GM23248 (cell line): ENCODE measurements at regions not wholly inside any gene's neighbourhood (a gene's known extent, or its start where the extent isn't known, plus 50 kb on each side); places are given as distances from the start of the nearest gene placed in this dataset.
A peak's percentile ranks its signal among the peaks of the same experiment; 100 is the strongest.

Experiments used
- DNase-seq: peaks from one replicate; pipeline ENCODE4 v3.0.0-alpha.2; 2015
- H2AFZ ChIP-seq: fragments of 200-600 bp; sonication (generic); 2 replicates; pipeline ENCODE4 v1.6.1; 2016; ENCODE audit warnings: antibody characterized with exemption
- H3F3A ChIP-seq: fragments of 200-600 bp; sonication (generic); 2 replicates; pipeline ENCODE4 v1.6.1; 2016; ENCODE audit warnings: mild to moderate bottlenecking, antibody characterized with exemption, mixed run types; ENCODE audit not compliant: insufficient read depth
- H3K27ac ChIP-seq: fragments of 200-600 bp; sonication (generic); 2 replicates; pipeline ENCODE4 v1.5.1; 2016; ENCODE audit warnings: mild to moderate bottlenecking
- H3K27me3 ChIP-seq: fragments of 200-600 bp; sonication (generic); replicated peaks from 2 replicates; pipeline ENCODE4 v1.6.1; 2016; ENCODE audit warnings: mild to moderate bottlenecking; ENCODE audit not compliant: insufficient read depth
- H3K36me3 ChIP-seq: fragments of 200-600 bp; sonication (generic); 2 replicates; pipeline ENCODE4 v1.6.1; 2016; ENCODE audit warnings: low read depth, mild to moderate bottlenecking
- H3K4me1 ChIP-seq: fragments of 200-600 bp; sonication (generic); 2 replicates; pipeline ENCODE4 v1.6.1; 2016; ENCODE audit warnings: mild to moderate bottlenecking; ENCODE audit not compliant: insufficient read depth
- H3K4me2 ChIP-seq: fragments of 200-600 bp; sonication (generic); one replicate; pipeline ENCODE4 v1.6.1; 2016; ENCODE audit warnings: mild to moderate bottlenecking; ENCODE audit not compliant: unreplicated experiment
- H3K4me3 ChIP-seq: fragments of 200-600 bp; sonication (generic); 2 replicates; pipeline ENCODE4 v1.5.1; 2016; ENCODE audit warnings: mild to moderate bottlenecking
- H3K79me2 ChIP-seq: fragments of 200-600 bp; sonication (generic); 2 replicates; pipeline ENCODE4 v1.6.1; 2016; ENCODE audit warnings: mild to moderate bottlenecking; ENCODE audit not compliant: insufficient read depth
- H3K9ac ChIP-seq: fragments of 200-600 bp; sonication (generic); 2 replicates; pipeline ENCODE4 v1.6.1; 2016; ENCODE audit warnings: mild to moderate bottlenecking
- H3K9me2 ChIP-seq: fragments of 200-600 bp; sonication (generic); 2 replicates; pipeline ENCODE4 v1.6.1; 2016; ENCODE audit warnings: mixed run types, mild to moderate bottlenecking, moderate library complexity; ENCODE audit not compliant: insufficient read depth
- H3K9me3 ChIP-seq: fragments of 200-600 bp; sonication (generic); one replicate; pipeline ENCODE4 v1.6.1; 2017; ENCODE audit warnings: low read depth
- H4K20me1 ChIP-seq: fragments of 200-600 bp; sonication (generic); 2 replicates; pipeline ENCODE4 v1.6.0; 2016; ENCODE audit not compliant: insufficient read depth
- EZH2 ChIP-seq: fragments of 200-600 bp; sonication (generic); IDR thresholded peaks from 2 replicates; pipeline ENCODE4 v1.6.1; 2018; ENCODE audit warnings: antibody characterized with exemption, mild to moderate bottlenecking; ENCODE audit not compliant: insufficient read depth, poor library complexity, severe bottlenecking
- EZH2phosphoT487 ChIP-seq: fragments of 200-600 bp; sonication (generic); IDR thresholded peaks from 2 replicates; pipeline ENCODE4 v1.6.1; 2018; ENCODE audit warnings: antibody characterized with exemption, moderate library complexity, mild to moderate bottlenecking, low read depth; ENCODE audit not compliant: insufficient read depth
- WGBS, 2 experiments: methylation state at CpG; one replicate each; pipeline ENCODE4 v1.1.6; 2015 to 2017; ENCODE audit warnings: low lambda C conversion rate in 2 of 2, low coverage in 1 of 2; ENCODE audit errors: missing lambda C conversion rate in 2 of 2; 5-methylcytosine and 5-hydroxymethylcytosine counted together
- in situ Hi-C: fragments of 300-500 bp; cut with MboI; formaldehyde crosslinking; loops from 2 replicates; pipeline ENCODE4 v1.15.0; 2020

- H3K9me2 ChIP-seq = no peaks in the 10 kb centered on the region
- no peaks in the 10 kb centered on the region for H3K79me2 ChIP-seq
- no peak for DNase-seq
- H3K36me3 ChIP-seq = 0 out of 2 replicates have a peak, but pooled peaks cover 3% of the 10 kb centered on the region
- H3K4me3 ChIP-seq = no peak overlapping the region
- no peak overlapping the region for H2AFZ ChIP-seq
- no peak overlapping the region for H3K9ac ChIP-seq
- peaks cover 46% of the 10 kb centered on the region for H3F3A ChIP-seq
- no peaks in the 10 kb centered on the region for H3K27me3 ChIP-seq
- no peak for TF ChIP-seq EZH2phosphoT487
- TF ChIP-seq EZH2 = no peak
- no peaks in the 10 kb centered on the region for H3K9me3 ChIP-seq
- in situ Hi-C loops = no loop called here
- H3K27ac ChIP-seq = no peak overlapping the region
- peaks cover 52% of the 10 kb centered on the region for H3K4me1 ChIP-seq
- no peaks in the 10 kb centered on the region for H4K20me1 ChIP-seq
- H3K4me2 ChIP-seq = no peak overlapping the region
- WGBS, 2 experiments = 44 to 48% methylated on average over 2 of the region's 2 CpGs
These were observed 55.4 kb upstream of the PTGFRN start for GRCh38 chr1:116854403-116854690.

GRCh38 chr1:116854716-116855115, 55.0 kb upstream of the PTGFRN start:
- Histone ChIP-seq H4K20me1 (no peaks in the 10 kb centered on the region), H3K27me3 (no peaks in the 10 kb centered on the region), H3K79me2 (no peaks in the 10 kb centered on the region), H3K9me2 (no peaks in the 10 kb centered on the region), H3K4me2 (peak overlapping the region; percentile 23), H3K9me3 (no peaks in the 10 kb centered on the region), H3K9ac (no peak overlapping the region), H2AFZ (no peak overlapping the region), H3K27ac (0 out of 2 replicates have a peak overlapping the region, but pooled peaks have one; percentile 5), H3K4me1 (peaks cover 48% of the 10 kb centered on the region), H3K4me3 (no peak overlapping the region), H3F3A (peaks cover 43% of the 10 kb centered on the region), H3K36me3 (0 out of 2 replicates have a peak, but pooled peaks cover 3% of the 10 kb centered on the region)
- in situ Hi-C loops = no loop called here
- DNase-seq = no peak
- WGBS, 2 experiments = 53 to 61% methylated on average over 3 of the region's 3 CpGs
- TF ChIP-seq EZH2phosphoT487 (no peak), EZH2 (no peak)

DNA sequence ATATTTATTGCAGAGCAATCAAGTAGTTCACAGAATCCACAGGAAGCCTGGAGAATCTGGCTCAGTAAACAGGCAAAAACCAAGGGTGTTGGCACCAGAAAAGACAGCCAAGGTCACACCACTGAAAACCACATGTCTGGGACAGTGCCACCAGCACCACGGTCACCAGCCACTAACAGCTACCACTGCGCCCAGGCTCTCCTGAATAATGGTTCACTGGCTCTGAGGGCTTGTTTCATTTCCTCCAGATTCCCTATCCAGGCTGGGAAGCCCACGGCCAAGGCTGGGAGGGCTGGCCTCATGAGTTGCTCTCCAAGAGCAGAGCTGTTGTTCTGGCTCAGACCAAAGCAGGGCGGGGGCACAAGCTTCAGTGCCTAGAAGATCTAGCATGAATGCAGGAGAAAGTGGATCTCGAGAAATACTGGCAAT, 54.5 kb upstream of the PTGFRN start:
- Histone ChIP-seq H3K27me3 (no peaks in the 10 kb centered on the region), H3K9me2 (no peaks in the 10 kb centered on the region), H3K4me1 (peaks cover 47% of the 10 kb centered on the region), H3K9ac (no peak overlapping the region), H3K79me2 (no peaks in the 10 kb centered on the region), H3K4me3 (no peak overlapping the region), H3K4me2 (peak overlapping the region; percentile 23), H3K27ac (peak overlapping the region; percentile 5; the same call in 1 of the 2 replicates), H3F3A (peaks cover 38% of the 10 kb centered on the region), H2AFZ (no peak overlapping the region), H3K9me3 (no peaks in the 10 kb centered on the region), H4K20me1 (no peaks in the 10 kb centered on the region), H3K36me3 (0 out of 2 replicates have a peak, but pooled peaks cover 3% of the 10 kb centered on the region)
- WGBS, 2 experiments = 3 to 4% methylated on average over 5 of the region's 5 CpGs
- no peak for TF ChIP-seq EZH2
- no peak for TF ChIP-seq EZH2phosphoT487
- in situ Hi-C loops = no loop called here
- DNase-seq = peak; percentile 67

- Histone ChIP-seq H3K9me3 (no peaks in the 10 kb centered on the region), H3K4me3 (no peak overlapping the region), H3F3A (peaks cover 34% of the 10 kb centered on the region), H3K79me2 (no peaks in the 10 kb centered on the region), H3K9me2 (no peaks in the 10 kb centered on the region), H2AFZ (no peak overlapping the region), H3K36me3 (0 out of 2 replicates have a peak, but pooled peaks cover 3% of the 10 kb centered on the region), H3K4me2 (peak overlapping the region; percentile 23), H3K27me3 (no peaks in the 10 kb centered on the region), H3K9ac (no peak overlapping the region), H3K27ac (0 out of 2 replicates have a peak overlapping the region, but pooled peaks have one; percentile 1), H3K4me1 (peaks cover 44% of the 10 kb centered on the region), H4K20me1 (no peaks in the 10 kb centered on the region)
- TF ChIP-seq EZH2phosphoT487 (no peak), EZH2 (no peak)
- peak; percentile 76 for DNase-seq
- in situ Hi-C loops = no loop called here
- WGBS, 2 experiments = 5 to 7% methylated on average over 3 of the region's 3 CpGs
These were observed 53.9 kb upstream of the PTGFRN start for GRCh38 chr1:116855773-116856201.
